GM18951 (cell line): ENCODE measurements at regions not wholly inside any gene's neighbourhood (a gene's known extent, or its start where the extent isn't known, plus 50 kb on each side); places are given as distances from the start of the nearest gene placed in this dataset.
"Not testable (repeated sequence)": the region's sequence is repeated elsewhere in the genome, so short reads cannot be mapped to it uniquely, and the experiment has no call there.

ENCODE experiments used
- POLR2A ChIP-seq: IDR thresholded peaks from 4 replicates; pipeline ENCODE4 v1.6.1; 2011; ENCODE audit warnings: mild to moderate bottlenecking; ENCODE audit not compliant: insufficient read length, insufficient read depth; ENCODE audit errors: extremely low read depth
- in situ Hi-C: fragments of 300-500 bp; cut with MboI; formaldehyde crosslinking; loops from one replicate; pipeline ENCODE4 v1.12.0; 2022; ENCODE audit warnings: low sequenced_read_pairs, mixed read lengths, inconsistent platforms; ENCODE audit not compliant: unreplicated experiment

GRCh38 chr20:16801919-16802651 is 53.9 kb downstream of the OTOR start:
- in situ Hi-C loops = loop anchor here (25.0 kb wide), 1 partner anchor 635 kb away; no protein-coding TSS in a partner anchor
- TF ChIP-seq POLR2A = no peak

GRCh38 chr20:16802652-16802935 is 54.4 kb downstream of the OTOR start:
- no peak for TF ChIP-seq POLR2A
- in situ Hi-C loops = loop anchor here (25.0 kb wide), 1 partner anchor 635 kb away; no protein-coding TSS in a partner anchor

GRCh38 chr20:16803965-16804792 is 56.0 kb downstream of the OTOR start:
- in situ Hi-C loops = loop anchor here (25.0 kb wide), 1 partner anchor 633 kb away; no protein-coding TSS in a partner anchor
- TF ChIP-seq POLR2A = no peak

GRCh38 chr20:16804793-16805187 is 56.6 kb downstream of the OTOR start:
- in situ Hi-C loops = loop anchor here (25.0 kb wide), 1 partner anchor 633 kb away; no protein-coding TSS in a partner anchor
- no peak for TF ChIP-seq POLR2A

GRCh38 chr20:16806061-16806460 is 57.9 kb downstream of the OTOR start:
- in situ Hi-C loops = loop anchor here (25.0 kb wide), 1 partner anchor 631 kb away; no protein-coding TSS in a partner anchor
- TF ChIP-seq POLR2A = no peak

- in situ Hi-C loops = loop anchor here (25.0 kb wide), 1 partner anchor 630 kb away; no protein-coding TSS in a partner anchor
- no peak for TF ChIP-seq POLR2A
These were observed 58.7 kb downstream of the OTOR start for GRCh38 chr20:16806886-16807285.

GRCh38 chr20:16808796-16809195 is 60.6 kb downstream of the OTOR start:
- TF ChIP-seq POLR2A = no peak
- in situ Hi-C loops = loop anchor here (25.0 kb wide), 1 partner anchor 629 kb away; no protein-coding TSS in a partner anchor

GRCh38 chr20:16810216-16810615 is 62.1 kb downstream of the OTOR start:
- TF ChIP-seq POLR2A = no peak
- in situ Hi-C loops = loop anchor here (25.0 kb wide), 1 partner anchor 627 kb away; no protein-coding TSS in a partner anchor

GRCh38 chr20:16816192-16816591 is 68.0 kb downstream of the OTOR start:
- no peak for TF ChIP-seq POLR2A

GRCh38 chr20:16819483-16819882 is 71.3 kb downstream of the OTOR start:
- in situ Hi-C loops = loop anchor here (25.0 kb wide), 1 partner anchor 618 kb away; no protein-coding TSS in a partner anchor
- TF ChIP-seq POLR2A = no peak

More at GRCh38 chr20:16816192-16816591, 68.0 kb downstream of the OTOR start:
- in situ Hi-C loops = loop anchor here (25.0 kb wide), 1 partner anchor 621 kb away; no protein-coding TSS in a partner anchor

- no peak for TF ChIP-seq POLR2A
- in situ Hi-C loops = loop anchor here (25.0 kb wide), 1 partner anchor 616 kb away; no protein-coding TSS in a partner anchor
These were observed 73.3 kb downstream of the OTOR start for GRCh38 chr20:16821211-16822089.

- TF ChIP-seq POLR2A = no peak
- in situ Hi-C loops = loop anchor here (25.0 kb wide), 1 partner anchor 613 kb away; no protein-coding TSS in a partner anchor
These were observed 76.5 kb downstream of the OTOR start for GRCh38 chr20:16824664-16825063.

GRCh38 chr20:16828666-16829305 is 80.6 kb downstream of the OTOR start:
- TF ChIP-seq POLR2A = no peak
- in situ Hi-C loops = no loop called here

- in situ Hi-C loops = not testable (repeated sequence)
These were observed 87.5 kb downstream of the OTOR start for GRCh38 chr20:16835690-16836089.
